IMR-90 (cell line): ENCODE measurements at regions not wholly inside any gene's neighbourhood (a gene's known extent, or its start where the extent isn't known, plus 50 kb on each side); places are given as distances from the start of the nearest gene placed in this dataset.
A peak's percentile ranks its signal among the peaks of the same experiment; 100 is the strongest.

Source experiments
- ATAC-seq: fragments of 200-7000 bp; cut with Tn5 transposase; 2 replicates; pipeline ENCODE4 v1.9.1; 2020; ENCODE audit warnings: low read depth, mild to moderate bottlenecking, moderate library complexity
- BruUV-seq: library from RNA; stranded (reverse); fragments of 400-500 nt; replicated peaks from 2 replicates; lab custom pipeline; 2021; lab: Mats Ljungman, UMichigan
- CTCF ChIA-PET: fragments of 300-600 bp; formaldehyde crosslinking; extraction: SDS; loops from one replicate; lab custom pipeline; 2021; ENCODE audit warnings: antibody characterized with exemption; lab: Yijun Ruan, JAX
- POLR2A ChIA-PET: fragments of 300-600 bp; sonication (Branson Sonifier 250); formaldehyde crosslinking; loops from one replicate; lab custom pipeline; 2022; ENCODE audit warnings: antibody characterized with exemption; ENCODE audit not compliant: unreplicated experiment; lab: Charles Lee
- DNase-seq: peaks from one replicate; pipeline ENCODE4 v3.0.0; 2013
- H2AFZ ChIP-seq: replicated peaks from 2 replicates; pipeline ENCODE3; 2013; ENCODE audit warnings: low read length, mild to moderate bottlenecking; ENCODE audit not compliant: poor library complexity
- H2AK5ac ChIP-seq: 2 replicates; pipeline ENCODE4 v1.6.1; 2013; ENCODE audit warnings: low read depth, low read length, inconsistent platforms
- H2AK9ac ChIP-seq: replicated peaks from 2 replicates; pipeline ENCODE3; 2013; ENCODE audit warnings: mild to moderate bottlenecking, low read depth, low read length, moderate library complexity; ENCODE audit not compliant: poor library complexity
- H2BK120ac ChIP-seq: 2 replicates; pipeline ENCODE4 v1.6.1; 2013; ENCODE audit warnings: low read depth, low read length, inconsistent platforms
- H2BK15ac ChIP-seq: 3 replicates; pipeline ENCODE4 v1.6.1; 2013; ENCODE audit warnings: low read depth, low read length, inconsistent platforms
- H2BK20ac ChIP-seq: 2 replicates; pipeline ENCODE4 v1.6.1; 2013; ENCODE audit warnings: low read depth, mild to moderate bottlenecking, inconsistent platforms, low read length, moderate library complexity
- H2BK5ac ChIP-seq: 2 replicates; pipeline ENCODE4 v1.6.1; 2013; ENCODE audit warnings: mild to moderate bottlenecking, low read depth, low read length, inconsistent platforms; ENCODE audit not compliant: poor library complexity, severe bottlenecking
- H3K14ac ChIP-seq: replicated peaks from 2 replicates; pipeline ENCODE4 v1.6.1; 2013; ENCODE audit warnings: low read depth, low read length, inconsistent platforms
- H3K18ac ChIP-seq: 2 replicates; pipeline ENCODE4 v1.6.1; 2013; ENCODE audit warnings: low read depth, low read length, control low read depth
- H3K23ac ChIP-seq: 2 replicates; pipeline ENCODE4 v1.6.1; 2013; ENCODE audit warnings: low read depth, low read length, inconsistent platforms
- H3K27ac ChIP-seq: 2 replicates; pipeline ENCODE4 v1.5.1; 2013; ENCODE audit warnings: mild to moderate bottlenecking, control low read depth, low read length; ENCODE audit not compliant: insufficient read depth
- H3K27me3 ChIP-seq: 2 replicates; pipeline ENCODE4 v1.6.1; 2013; ENCODE audit warnings: low read length; ENCODE audit not compliant: control insufficient read depth, insufficient read depth
- H3K36me3 ChIP-seq: 2 replicates; pipeline ENCODE4 v1.6.1; 2013; ENCODE audit warnings: low read length, mixed read lengths; ENCODE audit not compliant: control insufficient read depth, insufficient read depth
- H3K4ac ChIP-seq: 2 replicates; pipeline ENCODE4 v1.6.1; 2013; ENCODE audit warnings: low read depth, low read length, inconsistent platforms
- H3K4me1 ChIP-seq: 2 replicates; pipeline ENCODE4 v1.6.1; 2013; ENCODE audit warnings: low read length, mixed read lengths; ENCODE audit not compliant: control insufficient read depth, insufficient read depth
- H3K4me2 ChIP-seq: 2 replicates; pipeline ENCODE4 v1.6.1; 2013; ENCODE audit warnings: low read depth, mild to moderate bottlenecking, control low read depth, low read length, moderate library complexity
- H3K4me3 ChIP-seq: 2 replicates; pipeline ENCODE4 v1.5.1; 2013; ENCODE audit warnings: low read depth, mild to moderate bottlenecking, control low read depth, low read length, moderate library complexity; ENCODE audit not compliant: insufficient read depth
- H3K56ac ChIP-seq: 2 replicates; pipeline ENCODE4 v1.6.1; 2013; ENCODE audit warnings: low read length, inconsistent platforms; ENCODE audit not compliant: insufficient read depth; ENCODE audit errors: extremely low read depth
- H3K79me1 ChIP-seq, 2 experiments: 2 replicates each; pipeline ENCODE4 v1.6.1; 2013; ENCODE audit warnings: low read length in 2 of 2, inconsistent platforms in 1 of 2, low read depth in 1 of 2
- H3K9ac ChIP-seq: 2 replicates; pipeline ENCODE4 v1.6.1; 2013; ENCODE audit warnings: low read depth, low read length, control low read depth
- H3K9me1 ChIP-seq: 2 replicates; pipeline ENCODE4 v1.6.1; 2013; ENCODE audit warnings: low read length, inconsistent platforms; ENCODE audit not compliant: insufficient read depth
- H3K9me3 ChIP-seq: 2 replicates; pipeline ENCODE4 v1.6.1; 2013; ENCODE audit warnings: low read length; ENCODE audit not compliant: control insufficient read depth, insufficient read depth
- H4K20me1 ChIP-seq: 2 replicates; pipeline ENCODE4 v1.6.1; 2013; ENCODE audit warnings: low read length, inconsistent platforms; ENCODE audit not compliant: insufficient read depth
- H4K5ac ChIP-seq: 2 replicates; pipeline ENCODE4 v1.6.1; 2013; ENCODE audit warnings: mild to moderate bottlenecking, low read depth, low read length, control low read depth
- H4K8ac ChIP-seq, 2 experiments: 2 replicates each; pipeline ENCODE4 v1.6.1; 2013; ENCODE audit warnings: low read depth in 2 of 2, low read length in 2 of 2, control low read depth in 1 of 2, inconsistent platforms in 1 of 2
- H4K91ac ChIP-seq: 2 replicates; pipeline ENCODE4 v1.6.1; 2013; ENCODE audit warnings: low read depth, low read length, inconsistent platforms; ENCODE audit not compliant: insufficient read depth
- BHLHE40 ChIP-seq: fragments of 150-350 bp; IDR thresholded peaks from 2 replicates; pipeline ENCODE4 v1.6.1; 2016; ENCODE audit warnings: mild to moderate bottlenecking, low read depth, low read length
- CEBPB ChIP-seq: IDR thresholded peaks from 2 replicates; pipeline ENCODE4 v1.6.1; 2012; ENCODE audit warnings: low read depth, low read length, improper control_type of control experiment
- CTCF ChIP-seq: conservative IDR thresholded peaks from 2 replicates; pipeline ENCODE4 v1.5.1; 2012; ENCODE audit warnings: mild to moderate bottlenecking, low read depth, low read length, improper control_type of control experiment
- ELK1 ChIP-seq: fragments of 150-350 bp; IDR thresholded peaks from 2 replicates; pipeline ENCODE4 v1.6.1; 2016; ENCODE audit warnings: low read depth, mild to moderate bottlenecking, low read length, moderate library complexity, borderline replicate concordance
- MAFK ChIP-seq: IDR thresholded peaks from 2 replicates; pipeline ENCODE4 v1.6.1; 2012; ENCODE audit warnings: low read depth, low read length, improper control_type of control experiment
- MAZ ChIP-seq: IDR thresholded peaks from 2 replicates; pipeline ENCODE4 v1.6.1; 2012; ENCODE audit warnings: low read depth, mild to moderate bottlenecking, low read length, improper control_type of control experiment, moderate library complexity, borderline replicate concordance
- MXI1 ChIP-seq: IDR thresholded peaks from 2 replicates; pipeline ENCODE4 v1.6.1; 2012; ENCODE audit warnings: low read depth, mild to moderate bottlenecking, low read length, moderate library complexity, borderline replicate concordance
- NFE2L2 ChIP-seq: fragments of 150-350 bp; IDR thresholded peaks from 2 replicates; pipeline ENCODE4 v1.6.1; 2016; ENCODE audit warnings: low read depth, mild to moderate bottlenecking, low read length
- POLR2A ChIP-seq: IDR thresholded peaks from 2 replicates; pipeline ENCODE4 v1.6.1; 2012; ENCODE audit warnings: mild to moderate bottlenecking, low read depth, low read length
- RAD21 ChIP-seq: IDR thresholded peaks from 2 replicates; pipeline ENCODE4 v1.6.1; 2012; ENCODE audit warnings: low read length, improper control_type of control experiment
- RCOR1 ChIP-seq: IDR thresholded peaks from 2 replicates; pipeline ENCODE4 v1.6.1; 2012; ENCODE audit warnings: mild to moderate bottlenecking, low read length, improper control_type of control experiment; ENCODE audit not compliant: insufficient replicate concordance
- RFX5 ChIP-seq: IDR thresholded peaks from 2 replicates; pipeline ENCODE4 v1.8.0; 2012; ENCODE audit warnings: low read depth, mild to moderate bottlenecking, low read length, moderate library complexity
- SMC3 ChIP-seq: fragments of 150-350 bp; IDR thresholded peaks from 2 replicates; pipeline ENCODE4 v1.6.1; 2016; ENCODE audit warnings: low read depth, mild to moderate bottlenecking, antibody characterized with exemption, low read length, moderate library complexity
- WGBS, 2 experiments: methylation state at CpG; one replicate each; pipeline versions ENCODE4 v1.1.5 to v1.1.7; 2013; ENCODE audit warnings: missing lambda C conversion rate in 2 of 2; ENCODE audit not compliant: insufficient read length in 1 of 2; ENCODE audit errors: extremely low coverage in 2 of 2; 5-methylcytosine and 5-hydroxymethylcytosine counted together
- dilution Hi-C: fragments of 300-500 bp; cut with HindIII; formaldehyde crosslinking; loops from one replicate; pipeline ENCODE4 v1.14.3; 2018; ENCODE audit warnings: low sequenced_read_pairs; ENCODE audit not compliant: unreplicated experiment
- in situ Hi-C: fragments of 300-500 bp; cut with MboI; formaldehyde crosslinking; loops from 3 replicates; pipeline ENCODE4 v1.14.3; 2019; ENCODE audit warnings: low sequenced_read_pairs, inconsistent platforms, mixed read lengths
- intact Hi-C: fragments of 100-400 bp; cut with micrococcal nuclease; formaldehyde crosslinking; loops from 2 replicates; pipeline ENCODE4 v1.10.0; 2022

GRCh38 chr5:74576941-74577456 lies 63.5 kb downstream of the ENC1 start:
- H3K27ac ChIP-seq: no peak overlapping the region
- peak; percentile 66 for ATAC-seq
- no TSS peak for BruUV-seq

More at GRCh38 chr5:74576941-74577456, 63.5 kb downstream of the ENC1 start:
- dilution Hi-C loops (no loop called here), in situ Hi-C loops (no loop called here), intact Hi-C loops (no loop called here)
- no peak overlapping the region for H2BK20ac ChIP-seq
- H3K79me1 ChIP-seq: no peaks in the 10 kb centered on the region
- no peak overlapping the region; the same call in 1 of the 2 replicates for H3K4me2 ChIP-seq
- H2BK15ac ChIP-seq: no peak overlapping the region
- no peak overlapping the region for H4K5ac ChIP-seq
- no peak overlapping the region for H4K91ac ChIP-seq
- H2BK5ac ChIP-seq: no peak overlapping the region
- TF ChIP-seq CEBPB (no peak), MXI1 (no peak), POLR2A (no peak), SMC3 (no peak), RAD21 (no peak), BHLHE40 (no peak), NFE2L2 (no peak), MAFK (no peak), MAZ (no peak), RCOR1 (no peak), RFX5 (no peak), CTCF (no peak), ELK1 (no peak)
- H2AK5ac ChIP-seq: no peak overlapping the region
- no peak overlapping the region for H3K23ac ChIP-seq
- ChIA-PET CTCF (interaction anchor here (0.6 to 0.7 kb wide), 2 partner anchors 10 to 36 kb away, joined by 3 to 4 read pairs; no protein-coding TSS in a partner anchor), POLR2A (no interaction called here)
- H3K56ac ChIP-seq: no peak overlapping the region
- no peaks in the 10 kb centered on the region for H3K36me3 ChIP-seq
- H3K4ac ChIP-seq: no peak overlapping the region
- 0 out of 2 replicates have a peak overlapping the region, but pooled peaks have one; percentile 1 for H2BK120ac ChIP-seq
- peaks cover 5% of the 10 kb centered on the region; the same call in 1 of the 2 replicates for H3K9me1 ChIP-seq
- no peaks in the 10 kb centered on the region for H4K20me1 ChIP-seq
- H4K8ac ChIP-seq: no peak overlapping the region
- H2AFZ ChIP-seq: peak overlapping the region; percentile 53
- no peak overlapping the region for H3K18ac ChIP-seq
- peak; percentile 58 for DNase-seq
- no peak overlapping the region for H3K4me3 ChIP-seq
- no peak overlapping the region for H3K9ac ChIP-seq
- H3K9me3 ChIP-seq: no peaks in the 10 kb centered on the region
- peaks cover 4% of the 10 kb centered on the region for H3K4me1 ChIP-seq
- WGBS, 2 experiments: no CpG with 5 or more reads among the region's 6 CpGs
- H2AK9ac ChIP-seq: no peak overlapping the region
- no peaks in the 10 kb centered on the region; the same call in 1 of the 2 replicates for H3K27me3 ChIP-seq
- no peak overlapping the region for H3K14ac ChIP-seq
